D721Med (cell line): ENCODE measurements at regions not wholly inside any gene's neighbourhood (a gene's known extent, or its start where the extent isn't known, plus 50 kb on each side); places are given as distances from the start of the nearest gene placed in this dataset.

Source experiments
- DNase-seq: peaks from one replicate; pipeline ENCODE4 v3.0.0; 2011; ENCODE audit warnings: low spot score; ENCODE audit not compliant: insufficient read length
- FAIRE-seq: peaks from 2 replicates; lab custom pipeline; 2011; peaks lifted over from hg19 to GRCh38; lab: Jason Lieb, UNC
- TF ChIP-seq, protein P1 (sequence below): IDR thresholded peaks from 2 replicates; pipeline ENCODE4 v1.5.1; 2012; ENCODE audit warnings: mild to moderate bottlenecking, control low read depth; ENCODE audit not compliant: insufficient read depth; ENCODE audit errors: missing control alignments

DNA sequence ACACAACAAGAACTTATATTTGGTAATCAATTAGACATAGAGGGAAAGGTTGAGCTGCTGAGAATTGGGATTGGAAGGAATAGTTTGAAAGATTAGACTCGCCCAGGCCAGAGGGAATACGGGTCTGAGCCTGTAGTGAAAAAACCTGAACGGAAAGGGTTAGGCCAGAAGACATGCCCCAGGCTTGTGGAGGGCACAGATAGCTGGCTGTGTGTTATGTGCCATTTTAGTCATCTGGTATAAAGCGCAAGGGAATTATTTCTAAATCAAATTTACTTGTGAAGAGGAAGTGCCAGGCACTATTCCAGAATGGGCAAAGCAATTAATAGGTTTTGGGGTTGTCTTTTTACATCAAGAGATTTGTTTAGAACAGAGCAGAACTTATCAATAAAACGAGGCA lies 187.5 kb upstream of the ANKRD50 start:
- FAIRE-seq: no peak
- DNase-seq: no peak
- TF ChIP-seq, protein P1, sequence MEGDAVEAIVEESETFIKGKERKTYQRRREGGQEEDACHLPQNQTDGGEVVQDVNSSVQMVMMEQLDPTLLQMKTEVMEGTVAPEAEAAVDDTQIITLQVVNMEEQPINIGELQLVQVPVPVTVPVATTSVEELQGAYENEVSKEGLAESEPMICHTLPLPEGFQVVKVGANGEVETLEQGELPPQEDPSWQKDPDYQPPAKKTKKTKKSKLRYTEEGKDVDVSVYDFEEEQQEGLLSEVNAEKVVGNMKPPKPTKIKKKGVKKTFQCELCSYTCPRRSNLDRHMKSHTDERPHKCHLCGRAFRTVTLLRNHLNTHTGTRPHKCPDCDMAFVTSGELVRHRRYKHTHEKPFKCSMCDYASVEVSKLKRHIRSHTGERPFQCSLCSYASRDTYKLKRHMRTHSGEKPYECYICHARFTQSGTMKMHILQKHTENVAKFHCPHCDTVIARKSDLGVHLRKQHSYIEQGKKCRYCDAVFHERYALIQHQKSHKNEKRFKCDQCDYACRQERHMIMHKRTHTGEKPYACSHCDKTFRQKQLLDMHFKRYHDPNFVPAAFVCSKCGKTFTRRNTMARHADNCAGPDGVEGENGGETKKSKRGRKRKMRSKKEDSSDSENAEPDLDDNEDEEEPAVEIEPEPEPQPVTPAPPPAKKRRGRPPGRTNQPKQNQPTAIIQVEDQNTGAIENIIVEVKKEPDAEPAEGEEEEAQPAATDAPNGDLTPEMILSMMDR: no peak

DNA sequence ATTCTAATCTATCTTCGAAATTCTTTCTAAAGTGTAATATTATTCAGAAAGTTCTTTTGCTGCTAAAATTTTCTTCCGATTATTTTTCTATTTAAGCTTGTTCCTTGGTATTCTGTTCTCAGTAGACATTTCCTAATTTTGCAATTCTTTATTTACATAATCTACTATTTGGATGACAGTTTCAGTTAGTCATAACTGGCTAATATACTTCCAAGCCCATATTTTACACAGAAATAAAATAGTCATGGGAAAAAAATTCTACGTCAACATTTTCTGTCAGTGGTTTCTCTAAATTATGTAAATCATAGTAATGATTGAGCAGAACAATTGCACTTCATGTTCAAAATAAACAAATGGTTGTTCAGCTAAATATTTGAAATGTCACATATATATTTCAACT lies 178.0 kb upstream of the ANKRD50 start:
- DNase-seq (no peak), FAIRE-seq (no peak)
- TF ChIP-seq, protein P1: no peak

DNA sequence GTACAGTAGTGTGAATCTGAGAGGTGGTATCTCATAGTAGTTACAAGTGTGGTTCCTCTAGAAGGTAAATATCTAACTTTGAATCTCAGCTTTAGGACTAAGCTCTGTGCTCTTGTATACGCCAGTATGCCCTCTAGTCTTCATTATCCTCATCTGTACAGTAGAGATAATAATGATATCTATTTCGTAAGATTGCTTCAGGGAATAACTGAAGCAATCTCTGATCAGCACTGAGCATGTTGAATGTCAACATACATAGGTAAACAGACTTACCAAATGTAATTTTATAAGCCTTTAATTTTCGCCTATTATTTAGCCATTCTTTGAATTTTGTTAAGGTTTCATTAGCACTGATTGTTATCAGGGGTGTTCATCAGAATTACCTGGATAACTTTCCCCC lies 175.2 kb upstream of the ANKRD50 start:
- FAIRE-seq: no peak
- TF ChIP-seq, protein P1: no peak
- DNase-seq: no peak

DNA sequence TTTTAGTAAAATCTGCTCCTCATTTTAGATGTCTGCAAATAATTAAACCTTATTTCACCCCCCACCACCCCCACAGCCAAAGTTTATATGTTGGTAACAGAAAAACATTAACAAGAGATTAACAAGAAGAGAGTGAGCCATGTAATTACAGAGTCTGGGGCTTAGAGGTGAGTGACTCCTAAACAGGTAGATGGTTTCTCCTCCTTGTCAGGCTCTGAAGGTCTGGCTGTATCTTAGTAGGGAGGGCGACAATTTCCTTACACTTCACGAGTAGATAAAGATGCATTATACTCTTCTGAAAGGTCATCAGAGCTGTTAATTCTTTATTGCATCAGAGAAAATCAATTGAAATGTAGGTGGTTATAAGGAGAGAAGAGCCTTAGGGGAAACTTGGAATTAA lies 171.8 kb upstream of the ANKRD50 start:
- DNase-seq (no peak), FAIRE-seq (no peak)
- TF ChIP-seq, protein P1: no peak

DNA sequence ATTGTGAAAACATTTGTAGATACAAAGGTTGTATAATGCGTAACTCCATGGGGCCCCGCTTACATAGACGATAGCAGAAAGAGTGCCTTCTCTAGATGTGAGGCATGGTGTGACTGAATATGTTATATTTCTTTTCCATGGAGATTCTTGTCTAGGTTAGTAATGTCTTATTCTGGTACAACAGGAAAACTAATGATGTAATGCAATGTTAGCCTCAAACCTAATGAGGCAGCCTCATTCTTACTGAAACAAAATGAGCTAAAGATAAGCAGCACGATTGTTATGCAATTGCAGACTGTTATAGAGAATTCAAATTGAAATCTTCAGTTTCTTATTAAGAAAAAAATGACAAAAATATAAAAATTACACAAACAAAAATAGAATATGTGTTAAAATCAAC lies 171.1 kb upstream of the ANKRD50 start:
- DNase-seq (no peak), FAIRE-seq (no peak)
- TF ChIP-seq, protein P1: no peak

DNA sequence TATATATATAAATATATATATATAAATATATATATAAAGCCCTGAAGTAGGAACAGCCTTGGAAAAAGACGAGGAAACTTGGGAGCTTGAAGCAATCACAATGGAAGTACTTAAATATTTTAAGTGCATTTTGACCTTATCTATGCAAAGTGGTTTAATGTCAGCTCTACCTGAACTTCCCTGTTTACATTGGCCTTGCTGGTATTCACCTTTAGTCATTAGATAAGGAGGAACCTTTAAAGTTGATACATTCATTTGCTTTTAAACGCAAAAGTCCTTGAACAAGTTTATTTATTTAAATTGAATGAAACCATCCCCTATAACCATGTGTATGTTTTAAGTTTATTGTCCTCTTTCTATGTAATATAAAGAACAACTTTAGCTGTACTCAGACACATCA lies 166.7 kb upstream of the ANKRD50 start:
- TF ChIP-seq, protein P1: no peak
- FAIRE-seq (no peak), DNase-seq (no peak)

DNA sequence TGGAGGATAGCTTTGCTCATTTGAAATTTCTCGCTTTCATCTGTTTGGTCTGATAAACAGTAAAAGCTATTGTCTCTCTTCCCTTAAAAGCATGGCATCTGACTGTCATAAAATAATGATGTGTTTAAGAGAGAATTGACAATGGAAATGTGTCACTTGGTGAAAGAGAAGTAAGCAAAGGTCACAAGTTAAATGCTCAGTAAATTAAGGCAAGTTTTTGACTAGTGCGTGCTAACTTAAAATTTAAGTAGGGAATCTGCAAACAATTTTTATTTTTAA lies 161.6 kb upstream of the ANKRD50 start:
- TF ChIP-seq, protein P1: no peak
- FAIRE-seq (no peak), DNase-seq (no peak)
